Immature natural killer cell (primary cell): ENCODE measurements at regions not wholly inside any gene's neighbourhood (a gene's known extent, or its start where the extent isn't known, plus 50 kb on each side); places are given as distances from the start of the nearest gene placed in this dataset.

Source experiments
- DNase-seq, 3 donors: peaks; one replicate each; pipeline ENCODE4 v3.0.0; 2022; ENCODE audit warnings: mixed read lengths in 1 of 3
- H3K27ac Mint-ChIP-seq, 6 donors: one replicate each; pipeline ENCODE4 v1.8.0; 2020; ENCODE audit warnings: mixed read lengths in 6 of 6, mild to moderate bottlenecking in 5 of 6, inconsistent platforms in 4 of 6, moderate library complexity in 3 of 6
- H3K27me3 Mint-ChIP-seq, 3 donors: one replicate each; pipeline ENCODE4 v1.8.0; 2020 to 2021; ENCODE audit warnings: low read depth in 3 of 3, mild to moderate bottlenecking in 3 of 3, mixed read lengths in 3 of 3, moderate library complexity in 3 of 3, inconsistent platforms in 1 of 3
- H3K36me3 Mint-ChIP-seq, 3 donors: one replicate each; pipeline ENCODE4 v1.8.0; 2020; ENCODE audit warnings: mixed read lengths in 3 of 3, inconsistent platforms in 2 of 3, mild to moderate bottlenecking in 2 of 3
- H3K4me1 Mint-ChIP-seq, 2 donors: one replicate each; pipeline ENCODE4 v1.8.0; 2020; ENCODE audit warnings: inconsistent platforms in 2 of 2, mild to moderate bottlenecking in 2 of 2, mixed read lengths in 2 of 2, moderate library complexity in 1 of 2
- H3K4me3 Mint-ChIP-seq, 5 donors: one replicate each; pipeline ENCODE4 v1.8.0; 2020; ENCODE audit warnings: mild to moderate bottlenecking in 5 of 5, mixed read lengths in 5 of 5, inconsistent platforms in 3 of 5, moderate library complexity in 3 of 5
- H3K9me3 Mint-ChIP-seq, 6 donors: one replicate each; pipeline ENCODE4 v1.8.0; 2020; ENCODE audit warnings: mild to moderate bottlenecking in 6 of 6, mixed read lengths in 6 of 6, inconsistent platforms in 4 of 6, moderate library complexity in 3 of 6

DNA sequence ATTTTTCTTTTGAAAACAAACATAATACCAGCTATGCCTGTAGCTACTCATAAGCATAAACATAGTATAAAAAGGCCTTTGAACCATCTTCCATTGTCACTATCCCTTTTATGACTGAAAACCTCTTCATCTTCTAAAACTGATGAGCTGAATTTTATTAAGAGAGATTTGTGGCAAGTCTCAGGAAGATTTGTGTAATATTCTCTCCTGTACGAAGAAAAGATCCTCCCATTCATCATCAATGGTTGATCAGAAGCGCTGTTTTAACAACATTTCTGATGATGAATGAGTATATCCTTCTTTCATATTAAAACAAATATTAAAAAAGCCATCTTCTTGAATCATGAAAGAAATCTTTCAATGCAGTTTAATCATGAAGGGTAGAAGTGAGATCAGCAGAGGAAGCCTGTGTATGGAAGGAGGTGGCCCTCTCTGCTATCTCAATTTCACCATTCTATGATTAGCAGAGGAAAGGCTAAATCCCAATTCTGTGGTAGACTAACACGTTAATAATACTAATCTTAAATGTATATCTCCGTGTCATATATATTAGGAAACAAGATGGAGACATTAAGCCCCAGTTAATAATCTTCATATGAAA, 430.2 kb downstream of the FRK start:
- H3K36me3 Mint-ChIP-seq = no peaks in the 10 kb centered on the region

DNA sequence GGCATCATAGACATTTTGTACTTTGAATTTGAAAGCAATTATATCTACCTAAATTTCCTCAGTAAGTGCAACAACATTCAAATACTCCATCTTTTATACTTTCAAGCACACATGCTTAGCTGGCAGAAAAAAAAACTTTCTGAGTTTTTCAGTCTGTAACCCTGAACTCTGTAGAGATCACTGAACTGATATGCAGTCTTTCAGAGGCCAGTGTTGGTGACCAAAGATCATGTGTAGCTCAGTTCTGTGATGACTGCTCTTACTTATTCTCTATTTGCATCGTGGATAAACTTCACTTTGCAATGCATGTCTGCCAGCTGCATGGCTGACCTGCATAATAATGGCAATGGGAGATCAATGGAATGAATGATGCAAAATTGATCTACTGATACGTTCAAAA, 431.3 kb downstream of the FRK start:
- Mint-ChIP-seq H3K4me1 (no peaks in the 10 kb centered on the region), H3K9me3 (peaks cover 0 to 13% (median 7%) of the 10 kb centered on the region in 6 donors), H3K27ac (no peak overlapping the region), H3K4me3 (no peak overlapping the region), H3K36me3 (no peaks in the 10 kb centered on the region), H3K27me3 (peaks cover 0 to 2% (median 0%) of the 10 kb centered on the region in 3 donors)
- DNase-seq = no peak

More for the DNA sequence above, 430.2 kb downstream of the FRK start:
- Mint-ChIP-seq H3K27me3 (peaks cover 0 to 2% (median 0%) of the 10 kb centered on the region in 3 donors), H3K4me1 (no peaks in the 10 kb centered on the region), H3K9me3 (peaks cover 0 to 13% (median 7%) of the 10 kb centered on the region in 6 donors), H3K27ac (no peak overlapping the region), H3K4me3 (no peak overlapping the region)
- no peak for DNase-seq

DNA sequence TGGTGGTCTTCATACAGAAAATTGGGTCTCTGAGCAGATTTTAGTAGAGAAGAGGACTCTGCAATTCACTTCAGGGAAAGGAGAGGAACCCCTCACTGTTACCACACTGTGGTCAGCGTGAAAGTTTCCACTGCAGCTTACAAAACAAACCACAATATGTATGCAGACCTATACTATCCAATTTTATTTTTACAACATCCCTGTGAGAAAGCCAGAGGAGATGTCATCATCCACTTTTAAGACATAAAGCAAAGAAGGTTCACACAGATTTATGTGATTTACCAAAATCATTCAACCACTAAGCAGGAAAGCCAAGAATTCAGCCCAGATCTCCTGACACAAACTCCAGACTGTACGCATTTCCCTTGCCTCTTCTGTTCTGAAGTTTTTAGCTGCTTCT, 442.4 kb downstream of the FRK start:
- no peak for DNase-seq
- H3K4me3 Mint-ChIP-seq = no peak overlapping the region
- H3K4me1 Mint-ChIP-seq = no peaks in the 10 kb centered on the region
- H3K27ac Mint-ChIP-seq = no peak overlapping the region
- H3K9me3 Mint-ChIP-seq = peaks cover 14 to 54% (median 24%) of the 10 kb centered on the region in 6 donors
- H3K36me3 Mint-ChIP-seq = no peaks in the 10 kb centered on the region
- peaks cover 0 to 3% (median 0%) of the 10 kb centered on the region in 3 donors for H3K27me3 Mint-ChIP-seq

DNA sequence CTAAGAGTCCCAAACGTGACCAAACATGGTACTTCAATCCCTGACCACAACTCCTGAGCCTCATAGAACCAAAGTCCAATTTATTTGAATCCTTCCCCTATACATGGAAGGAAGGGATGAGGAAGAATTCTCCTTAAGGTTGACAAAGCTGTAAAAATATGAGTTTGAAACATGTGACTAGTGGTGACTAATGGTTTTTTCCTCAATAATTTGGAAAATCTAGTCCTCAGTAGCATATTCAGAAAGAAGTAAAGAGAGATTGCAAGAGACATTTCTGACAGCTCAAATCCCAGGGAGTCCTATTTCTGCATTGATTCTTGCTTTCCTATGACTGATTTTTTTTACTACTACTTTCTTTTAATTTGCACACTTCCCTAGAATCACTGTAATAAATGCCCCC, 443.7 kb downstream of the FRK start:
- Mint-ChIP-seq H3K27ac (no peak overlapping the region), H3K9me3 (peaks cover 14 to 46% (median 22%) of the 10 kb centered on the region in 6 donors), H3K36me3 (no peaks in the 10 kb centered on the region), H3K27me3 (peaks cover 0 to 3% (median 0%) of the 10 kb centered on the region in 3 donors), H3K4me1 (no peaks in the 10 kb centered on the region), H3K4me3 (no peak overlapping the region)
- no peak for DNase-seq

DNA sequence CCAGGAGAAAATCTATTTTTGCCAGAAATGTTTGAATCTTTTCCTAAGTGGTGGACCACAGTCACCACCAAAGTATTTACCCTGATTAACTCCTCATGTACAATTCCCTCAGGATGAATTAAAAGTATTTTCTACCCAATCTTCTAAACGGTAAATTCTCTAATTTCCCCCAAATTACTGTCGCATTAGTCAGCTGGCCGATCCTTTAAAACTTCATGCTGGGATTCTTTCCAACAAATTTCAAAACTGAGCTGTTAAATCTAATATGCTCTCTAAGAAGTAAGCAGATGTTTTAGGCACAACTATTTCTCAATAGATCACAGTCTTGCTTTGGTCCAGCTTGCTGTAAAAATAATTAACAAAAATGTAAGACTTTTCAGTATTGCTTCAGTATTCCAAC, 447.2 kb downstream of the FRK start:
- Mint-ChIP-seq H3K27ac (no peak overlapping the region), H3K9me3 (peaks cover 5 to 37% (median 20%) of the 10 kb centered on the region in 6 donors), H3K27me3 (peaks cover 0 to 3% (median 0%) of the 10 kb centered on the region in 3 donors), H3K4me1 (no peaks in the 10 kb centered on the region), H3K4me3 (no peak overlapping the region), H3K36me3 (no peaks in the 10 kb centered on the region)
- DNase-seq = no peak

DNA sequence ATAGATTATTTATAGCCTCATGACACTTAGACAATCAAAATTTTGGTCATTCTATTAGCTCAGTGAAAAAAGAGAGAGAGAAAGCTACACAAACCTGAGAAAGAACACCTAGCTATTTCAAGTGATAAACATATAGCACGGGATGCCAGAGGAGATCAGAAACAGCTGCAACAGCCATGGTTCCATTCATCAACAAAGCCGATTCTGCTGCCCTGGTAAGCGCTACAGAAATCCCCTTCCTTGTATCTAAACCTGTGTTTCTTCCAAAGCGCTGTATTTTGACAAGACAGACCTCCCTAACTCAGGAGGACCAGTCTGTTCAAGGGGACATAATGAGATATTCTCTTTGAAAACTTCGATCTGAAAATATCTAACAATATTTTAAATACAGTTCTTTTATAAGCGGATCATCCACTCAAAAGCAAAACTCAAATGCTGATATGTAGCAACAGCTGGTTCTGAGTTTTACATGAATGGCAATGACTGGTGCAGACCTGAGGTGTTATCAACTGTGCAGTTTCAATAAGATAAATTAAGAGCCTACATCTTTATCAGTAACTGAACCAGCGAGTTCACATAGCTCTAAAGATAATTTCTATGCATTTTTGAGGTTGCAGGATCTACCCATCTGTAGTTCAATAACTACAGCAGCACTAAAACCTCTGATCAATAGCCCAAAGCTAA, 447.8 kb downstream of the FRK start:
- DNase-seq = no peak
- Mint-ChIP-seq H3K9me3 (peaks cover 5 to 33% (median 20%) of the 10 kb centered on the region in 6 donors), H3K27me3 (peaks cover 0 to 3% (median 0%) of the 10 kb centered on the region in 3 donors), H3K27ac (no peak overlapping the region), H3K36me3 (no peaks in the 10 kb centered on the region), H3K4me3 (no peak overlapping the region), H3K4me1 (no peaks in the 10 kb centered on the region)

DNA sequence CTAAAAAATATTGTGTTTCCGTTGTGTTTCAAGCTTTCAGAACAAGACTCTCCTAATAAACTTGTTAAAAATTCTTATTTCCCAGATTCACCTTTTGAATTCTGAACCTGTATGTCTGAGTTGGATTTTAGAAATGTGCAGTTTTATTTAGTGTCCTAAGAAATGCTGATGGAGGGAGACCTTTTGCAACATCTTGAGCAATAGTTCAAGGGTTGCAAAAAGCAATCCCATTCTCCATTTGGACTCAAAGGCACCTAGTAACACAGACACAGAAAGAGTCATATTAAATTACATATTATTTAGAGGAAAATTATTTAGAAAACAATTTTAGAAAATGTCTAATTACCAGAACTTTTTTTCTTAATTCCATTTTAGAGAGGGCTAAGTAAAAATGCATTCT, 448.5 kb downstream of the FRK start:
- H3K9me3 Mint-ChIP-seq = peaks cover 5 to 31% (median 19%) of the 10 kb centered on the region in 6 donors
- H3K27ac Mint-ChIP-seq = no peak overlapping the region
- H3K4me1 Mint-ChIP-seq = no peaks in the 10 kb centered on the region
- H3K27me3 Mint-ChIP-seq = peaks cover 0 to 3% (median 0%) of the 10 kb centered on the region in 3 donors
- DNase-seq = no peak
- no peaks in the 10 kb centered on the region for H3K36me3 Mint-ChIP-seq
- no peak overlapping the region for H3K4me3 Mint-ChIP-seq

DNA sequence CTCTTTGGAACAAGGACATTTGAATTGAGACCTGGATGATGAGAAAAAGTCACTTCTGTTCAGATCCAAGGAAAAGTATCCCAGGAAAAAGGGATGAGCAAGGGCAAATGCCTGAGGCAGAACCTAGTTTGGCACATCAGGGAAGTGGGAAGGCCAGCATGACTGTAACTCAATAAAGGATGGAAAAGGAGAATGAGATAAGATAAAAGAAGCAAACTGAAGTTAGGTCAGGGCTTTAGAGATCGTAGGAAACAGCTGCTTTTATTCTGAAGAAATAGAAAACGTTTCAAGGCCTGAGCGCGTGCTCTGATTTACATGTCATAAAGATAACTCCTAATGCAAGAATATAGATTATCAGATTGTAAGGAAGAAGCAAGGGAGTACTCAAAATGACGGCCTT, 450.0 kb downstream of the FRK start:
- no peak for DNase-seq
- no peaks in the 10 kb centered on the region for H3K36me3 Mint-ChIP-seq
- H3K9me3 Mint-ChIP-seq = peaks cover 0 to 30% (median 14%) of the 10 kb centered on the region in 6 donors
- peaks cover 0 to 3% (median 0%) of the 10 kb centered on the region in 3 donors for H3K27me3 Mint-ChIP-seq
- no peak overlapping the region for H3K27ac Mint-ChIP-seq
- no peak overlapping the region for H3K4me3 Mint-ChIP-seq
- no peaks in the 10 kb centered on the region for H3K4me1 Mint-ChIP-seq

DNA sequence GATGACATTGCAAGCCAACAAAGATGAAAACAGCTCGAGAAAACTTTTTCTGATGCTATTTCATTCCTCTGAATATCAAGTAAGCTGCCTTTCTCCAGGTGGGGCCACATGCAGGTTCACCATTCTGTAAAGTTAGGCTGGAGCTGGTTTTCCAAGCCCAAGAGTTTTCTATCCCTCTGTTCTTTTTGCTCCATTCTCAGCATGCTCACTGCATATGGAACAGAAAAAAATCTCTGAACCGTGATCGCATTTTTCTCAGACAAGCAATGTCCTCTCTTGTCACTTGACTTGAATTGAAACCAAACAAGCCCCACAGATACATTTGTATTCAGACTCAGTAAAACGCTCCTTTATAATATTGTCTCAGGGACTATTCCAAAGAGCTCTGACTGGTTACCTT, 451.6 kb downstream of the FRK start:
- H3K4me3 Mint-ChIP-seq = no peak overlapping the region
- peaks cover 2 to 30% (median 15%) of the 10 kb centered on the region in 6 donors for H3K9me3 Mint-ChIP-seq
- no peak for DNase-seq
- no peak overlapping the region for H3K27ac Mint-ChIP-seq
- peaks cover 0 to 3% (median 0%) of the 10 kb centered on the region in 3 donors for H3K36me3 Mint-ChIP-seq
- H3K4me1 Mint-ChIP-seq = no peaks in the 10 kb centered on the region
- peaks cover 0 to 3% (median 1%) of the 10 kb centered on the region in 3 donors for H3K27me3 Mint-ChIP-seq

DNA sequence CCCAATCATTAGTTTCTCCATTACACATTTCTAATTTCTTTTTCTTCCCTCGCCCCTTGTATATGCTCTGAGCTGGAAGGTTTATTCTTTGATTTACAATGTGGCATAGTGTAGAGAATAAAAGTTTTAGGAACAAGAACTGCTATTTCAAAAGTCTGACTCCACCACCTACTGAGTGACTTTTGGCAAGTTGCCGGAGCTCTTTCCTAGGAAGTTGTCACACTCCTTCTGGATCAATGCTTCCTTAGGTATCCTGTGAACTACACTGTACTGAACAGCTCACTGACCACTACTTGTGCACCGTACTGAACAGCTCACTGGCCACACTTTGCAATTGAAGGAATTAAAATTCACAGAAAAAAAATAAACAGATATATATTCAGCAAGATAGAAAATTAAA, 458.2 kb downstream of the FRK start:
- peaks cover 5 to 39% (median 27%) of the 10 kb centered on the region in 6 donors for H3K9me3 Mint-ChIP-seq
- peaks cover 0 to 3% (median 0%) of the 10 kb centered on the region in 3 donors for H3K27me3 Mint-ChIP-seq
- no peak overlapping the region for H3K27ac Mint-ChIP-seq
- H3K4me3 Mint-ChIP-seq = no peak overlapping the region
- peaks cover 0 to 3% (median 0%) of the 10 kb centered on the region in 3 donors for H3K36me3 Mint-ChIP-seq
- DNase-seq = no peak
- H3K4me1 Mint-ChIP-seq = no peaks in the 10 kb centered on the region

DNA sequence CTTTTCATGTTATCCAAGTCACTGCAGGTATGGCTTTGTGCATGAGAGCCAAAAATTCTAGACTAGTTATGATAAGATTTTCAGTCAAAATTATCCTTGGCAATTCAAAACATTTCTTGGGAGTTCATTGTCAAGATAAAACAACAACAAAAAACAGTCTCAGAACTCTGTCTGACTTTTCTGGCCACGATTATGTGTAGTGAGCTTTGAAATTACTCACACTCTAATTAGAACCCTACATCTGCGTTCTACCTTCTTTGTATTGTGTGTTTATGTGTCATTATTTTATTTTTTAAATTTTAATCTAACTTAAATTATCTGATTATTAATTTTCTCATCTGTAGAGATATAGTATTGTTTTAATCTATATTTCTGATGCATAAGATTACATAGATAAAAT, 459.2 kb downstream of the FRK start:
- H3K4me3 Mint-ChIP-seq = no peak overlapping the region
- no peak overlapping the region for H3K27ac Mint-ChIP-seq
- H3K9me3 Mint-ChIP-seq = peaks cover 5 to 32% (median 24%) of the 10 kb centered on the region in 6 donors
- peaks cover 0 to 3% (median 0%) of the 10 kb centered on the region in 3 donors for H3K36me3 Mint-ChIP-seq
- DNase-seq = no peak
- H3K27me3 Mint-ChIP-seq = peaks cover 0 to 3% (median 0%) of the 10 kb centered on the region in 3 donors
- no peaks in the 10 kb centered on the region for H3K4me1 Mint-ChIP-seq

DNA sequence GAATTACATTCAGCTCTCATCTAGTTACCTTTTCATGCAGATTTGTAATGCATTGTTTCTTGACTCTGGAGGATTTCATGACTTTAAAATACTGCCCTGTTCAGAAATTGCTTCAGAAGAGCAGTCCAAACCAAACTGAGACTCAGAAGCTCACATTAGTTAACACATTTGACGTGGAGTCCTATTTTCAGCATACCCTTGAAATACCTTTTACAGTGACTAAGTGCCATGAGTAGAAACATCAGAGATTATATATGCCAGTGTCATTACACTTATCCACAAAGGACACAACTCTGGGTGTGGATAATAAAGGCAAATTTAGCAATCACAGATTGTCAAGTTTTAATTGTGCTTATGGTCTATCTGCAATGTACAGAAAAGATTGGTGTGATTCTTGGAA, 459.6 kb downstream of the FRK start:
- DNase-seq = no peak
- Mint-ChIP-seq H3K4me1 (no peaks in the 10 kb centered on the region), H3K27ac (no peak overlapping the region), H3K36me3 (peaks cover 0 to 3% (median 0%) of the 10 kb centered on the region in 3 donors), H3K9me3 (peaks cover 5 to 32% (median 23%) of the 10 kb centered on the region in 6 donors), H3K27me3 (peaks cover 0 to 3% (median 0%) of the 10 kb centered on the region in 3 donors), H3K4me3 (no peak overlapping the region)

DNA sequence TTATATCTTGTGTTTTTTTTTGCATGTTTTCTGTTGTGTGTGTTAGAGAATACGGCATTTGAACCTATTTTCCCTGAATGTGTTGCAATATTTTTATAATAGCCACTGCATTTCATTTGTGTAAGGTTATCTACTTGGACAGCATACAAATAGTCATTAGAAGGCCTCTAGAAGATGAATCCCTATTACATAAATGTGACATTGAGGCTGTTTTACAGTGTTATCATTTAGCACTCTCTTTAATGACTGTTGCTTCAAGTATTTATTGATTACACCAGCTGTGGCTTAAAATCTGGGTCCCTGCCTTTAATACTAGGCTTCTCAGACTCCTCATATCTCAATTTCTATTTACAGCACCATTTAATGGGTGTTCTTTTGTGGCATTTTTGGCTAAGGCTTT, 465.8 kb downstream of the FRK start:
- no peak overlapping the region for H3K27ac Mint-ChIP-seq
- H3K36me3 Mint-ChIP-seq = no peaks in the 10 kb centered on the region
- H3K27me3 Mint-ChIP-seq = no peaks in the 10 kb centered on the region
- no peak overlapping the region for H3K4me3 Mint-ChIP-seq
- no peaks in the 10 kb centered on the region for H3K4me1 Mint-ChIP-seq
- no peak for DNase-seq
- peaks cover 4 to 25% (median 18%) of the 10 kb centered on the region in 6 donors for H3K9me3 Mint-ChIP-seq

DNA sequence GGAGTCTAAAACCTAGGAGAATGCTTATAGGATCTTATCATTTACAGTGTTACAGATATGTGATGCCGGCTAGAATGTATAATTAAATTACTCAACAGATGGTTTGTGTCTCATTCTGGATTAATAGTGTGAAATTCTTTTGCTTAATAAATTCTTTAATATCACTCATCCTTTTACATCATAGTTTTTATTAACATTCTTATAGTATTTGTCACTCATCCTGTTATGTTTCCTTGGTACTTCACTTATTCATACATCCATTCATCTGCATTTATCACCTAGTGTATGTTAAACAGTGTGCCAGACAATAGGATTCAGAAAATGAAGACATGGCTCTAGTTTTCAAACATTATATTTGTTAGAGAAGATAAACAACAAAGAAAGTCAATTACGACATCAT, 468.7 kb downstream of the FRK start:
- H3K27ac Mint-ChIP-seq = no peak overlapping the region
- H3K36me3 Mint-ChIP-seq = no peaks in the 10 kb centered on the region
- no peak overlapping the region for H3K4me3 Mint-ChIP-seq

More for the DNA sequence above, 468.7 kb downstream of the FRK start:
- DNase-seq = no peak
- H3K9me3 Mint-ChIP-seq = peaks cover 7 to 33% (median 15%) of the 10 kb centered on the region in 6 donors
- no peaks in the 10 kb centered on the region for H3K27me3 Mint-ChIP-seq
- H3K4me1 Mint-ChIP-seq = no peaks in the 10 kb centered on the region
